KMS-11 (cell line): ENCODE measurements at regions not wholly inside any gene's neighbourhood (a gene's known extent, or its start where the extent isn't known, plus 50 kb on each side); places are given as distances from the start of the nearest gene placed in this dataset.

Experiments used
- H2AFZ ChIP-seq: fragments of 200-600 bp; sonication (generic); 2 replicates; pipeline ENCODE4 v1.6.1; 2016; ENCODE audit warnings: antibody characterized with exemption, mixed run types, low read depth
- H3K27ac ChIP-seq: fragments of 200-600 bp; sonication (generic); 2 replicates; pipeline ENCODE4 v1.6.1; 2016; ENCODE audit warnings: mild to moderate bottlenecking, mixed run types
- H3K27me3 ChIP-seq: fragments of 200-600 bp; sonication (generic); 2 replicates; pipeline ENCODE4 v1.6.1; 2017; ENCODE audit warnings: mild to moderate bottlenecking, low read depth, mixed run types, moderate library complexity; ENCODE audit not compliant: insufficient read depth
- H3K36me3 ChIP-seq: fragments of 200-600 bp; sonication (generic); 2 replicates; pipeline ENCODE4 v1.6.1; 2017; ENCODE audit warnings: mild to moderate bottlenecking, mixed run types; ENCODE audit not compliant: insufficient read depth
- H3K4me1 ChIP-seq: fragments of 200-600 bp; sonication (generic); 2 replicates; pipeline ENCODE4 v1.6.1; 2016; ENCODE audit warnings: mild to moderate bottlenecking, low read depth, mixed run types; ENCODE audit not compliant: poor library complexity, severe bottlenecking
- H3K4me2 ChIP-seq: fragments of 200-600 bp; sonication (generic); 2 replicates; pipeline ENCODE4 v1.7.0; 2016; ENCODE audit warnings: mild to moderate bottlenecking, mixed run types
- H3K4me3 ChIP-seq: fragments of 200-600 bp; sonication (generic); IDR thresholded peaks from 2 replicates; pipeline ENCODE4 v1.6.1; 2017; ENCODE audit warnings: low read depth, low read length, mixed read lengths; ENCODE audit not compliant: insufficient read depth
- H3K79me2 ChIP-seq: fragments of 200-600 bp; sonication (generic); 2 replicates; pipeline ENCODE4 v1.6.1; 2016; ENCODE audit warnings: low read depth, mixed run types; ENCODE audit not compliant: insufficient read depth
- H3K9ac ChIP-seq: fragments of 200-600 bp; sonication (generic); 2 replicates; pipeline ENCODE4 v1.6.1; 2016; ENCODE audit warnings: mild to moderate bottlenecking, mixed run types
- H4K20me1 ChIP-seq: fragments of 200-600 bp; sonication (generic); 2 replicates; pipeline ENCODE4 v1.6.1; 2016; ENCODE audit warnings: mild to moderate bottlenecking, mixed run types; ENCODE audit not compliant: insufficient read depth
- TF ChIP-seq, protein P1 (sequence below): fragments of 200-600 bp; sonication (generic); conservative IDR thresholded peaks from 2 replicates; pipeline ENCODE4 v1.6.1; 2017; ENCODE audit warnings: low read depth, mild to moderate bottlenecking, antibody characterized with exemption, low read length, moderate library complexity, mixed read lengths

DNA sequence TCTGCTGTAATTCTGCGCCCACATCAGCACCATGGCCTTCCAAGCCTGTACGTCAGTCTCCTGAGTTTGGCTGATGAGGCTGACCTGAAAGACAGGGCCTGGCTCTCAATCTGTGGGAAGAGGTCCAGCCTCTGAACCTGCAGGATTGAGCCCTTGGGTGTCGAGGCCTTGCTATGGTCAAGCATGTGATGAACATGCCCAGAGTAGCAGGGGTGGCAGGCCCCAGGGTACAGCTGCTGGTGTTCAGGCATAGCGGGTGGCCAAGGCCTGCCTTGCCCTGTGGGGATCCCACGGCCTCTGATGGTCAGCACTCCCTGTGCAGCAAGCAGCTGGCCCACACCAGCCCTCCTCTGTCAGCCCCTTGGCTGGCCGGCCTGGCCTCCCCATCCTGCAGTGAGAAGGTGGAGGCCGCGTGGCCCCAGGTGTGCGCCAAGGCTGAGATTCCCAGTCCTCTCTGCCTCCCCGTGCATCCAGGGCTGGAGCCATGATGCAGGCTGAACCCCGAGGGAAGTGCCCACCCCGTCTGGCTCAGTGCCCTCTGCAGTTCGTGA is 298.4 kb downstream of the NDUFA10 start:
- TF ChIP-seq, protein P1, sequence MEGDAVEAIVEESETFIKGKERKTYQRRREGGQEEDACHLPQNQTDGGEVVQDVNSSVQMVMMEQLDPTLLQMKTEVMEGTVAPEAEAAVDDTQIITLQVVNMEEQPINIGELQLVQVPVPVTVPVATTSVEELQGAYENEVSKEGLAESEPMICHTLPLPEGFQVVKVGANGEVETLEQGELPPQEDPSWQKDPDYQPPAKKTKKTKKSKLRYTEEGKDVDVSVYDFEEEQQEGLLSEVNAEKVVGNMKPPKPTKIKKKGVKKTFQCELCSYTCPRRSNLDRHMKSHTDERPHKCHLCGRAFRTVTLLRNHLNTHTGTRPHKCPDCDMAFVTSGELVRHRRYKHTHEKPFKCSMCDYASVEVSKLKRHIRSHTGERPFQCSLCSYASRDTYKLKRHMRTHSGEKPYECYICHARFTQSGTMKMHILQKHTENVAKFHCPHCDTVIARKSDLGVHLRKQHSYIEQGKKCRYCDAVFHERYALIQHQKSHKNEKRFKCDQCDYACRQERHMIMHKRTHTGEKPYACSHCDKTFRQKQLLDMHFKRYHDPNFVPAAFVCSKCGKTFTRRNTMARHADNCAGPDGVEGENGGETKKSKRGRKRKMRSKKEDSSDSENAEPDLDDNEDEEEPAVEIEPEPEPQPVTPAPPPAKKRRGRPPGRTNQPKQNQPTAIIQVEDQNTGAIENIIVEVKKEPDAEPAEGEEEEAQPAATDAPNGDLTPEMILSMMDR = no peak
- H3K4me2 ChIP-seq = no peak overlapping the region
- H2AFZ ChIP-seq = no peak overlapping the region
- peaks cover 5% of the 10 kb centered on the region; the same call in 1 of the 2 replicates for H3K27me3 ChIP-seq
- H3K27ac ChIP-seq = no peak overlapping the region
- no peak overlapping the region for H3K9ac ChIP-seq
- no peaks in the 10 kb centered on the region for H3K79me2 ChIP-seq
- H3K4me3 ChIP-seq = no peak overlapping the region
- H3K4me1 ChIP-seq = no peaks in the 10 kb centered on the region
- no peaks in the 10 kb centered on the region for H3K36me3 ChIP-seq
- no peaks in the 10 kb centered on the region for H4K20me1 ChIP-seq

DNA sequence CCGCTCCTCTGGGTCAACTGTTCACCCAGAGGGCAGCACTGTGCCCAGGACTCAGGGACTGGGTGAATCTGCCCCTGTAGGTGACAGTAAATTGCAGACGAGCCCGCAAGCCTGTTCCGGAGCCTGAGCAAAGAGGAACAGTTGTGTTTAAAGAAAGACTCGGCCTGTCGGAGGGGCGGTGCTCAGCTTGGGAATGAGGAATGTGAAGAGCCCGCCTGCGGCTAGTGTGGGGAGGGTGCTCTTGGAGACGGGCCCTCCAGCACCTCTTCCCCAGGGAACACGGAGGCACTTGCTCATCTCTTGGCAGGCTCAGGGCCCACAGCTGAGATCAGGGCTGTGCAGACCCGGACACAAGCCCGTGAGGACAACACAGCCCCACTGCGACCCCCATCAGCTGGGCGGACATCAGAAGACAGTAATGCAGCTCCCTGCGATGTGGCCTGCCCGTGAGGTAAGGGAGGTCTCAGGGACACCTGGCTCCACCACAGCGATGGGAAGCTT is 299.0 kb downstream of the NDUFA10 start:
- H2AFZ ChIP-seq = no peak overlapping the region
- no peaks in the 10 kb centered on the region for H3K4me1 ChIP-seq
- H3K36me3 ChIP-seq = no peaks in the 10 kb centered on the region
- H3K79me2 ChIP-seq = no peaks in the 10 kb centered on the region
- H3K27me3 ChIP-seq = peaks cover 5% of the 10 kb centered on the region; the same call in 1 of the 2 replicates
- no peak overlapping the region for H3K4me3 ChIP-seq
- no peaks in the 10 kb centered on the region for H4K20me1 ChIP-seq
- no peak overlapping the region for H3K4me2 ChIP-seq
- TF ChIP-seq, protein P1 = no peak
- H3K27ac ChIP-seq = no peak overlapping the region
- H3K9ac ChIP-seq = no peak overlapping the region

DNA sequence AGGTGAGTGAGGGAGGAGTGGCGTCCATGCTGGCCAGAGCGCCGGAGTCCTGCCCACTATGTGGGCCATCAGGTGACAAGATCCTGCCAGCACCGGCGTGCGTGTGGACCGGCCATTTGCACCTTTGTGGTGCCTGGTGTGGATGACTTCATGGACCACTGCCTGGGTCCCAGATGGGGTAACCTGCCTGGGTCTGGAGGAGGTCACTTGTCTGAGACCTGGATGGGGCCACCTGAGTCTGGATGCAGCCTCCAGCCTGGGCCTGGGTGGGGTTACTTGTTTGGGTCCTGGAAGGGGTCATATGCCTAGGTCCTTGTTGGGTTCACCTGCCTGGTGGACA is 299.6 kb downstream of the NDUFA10 start:
- no peak overlapping the region for H3K4me2 ChIP-seq
- no peaks in the 10 kb centered on the region for H3K79me2 ChIP-seq
- H3K4me1 ChIP-seq = no peaks in the 10 kb centered on the region
- H3K4me3 ChIP-seq = no peak overlapping the region
- no peak overlapping the region for H2AFZ ChIP-seq
- no peaks in the 10 kb centered on the region for H3K36me3 ChIP-seq
- no peaks in the 10 kb centered on the region for H4K20me1 ChIP-seq
- H3K9ac ChIP-seq = no peak overlapping the region
- peaks cover 5% of the 10 kb centered on the region; the same call in 1 of the 2 replicates for H3K27me3 ChIP-seq
- TF ChIP-seq, protein P1 = no peak
- no peak overlapping the region for H3K27ac ChIP-seq

DNA sequence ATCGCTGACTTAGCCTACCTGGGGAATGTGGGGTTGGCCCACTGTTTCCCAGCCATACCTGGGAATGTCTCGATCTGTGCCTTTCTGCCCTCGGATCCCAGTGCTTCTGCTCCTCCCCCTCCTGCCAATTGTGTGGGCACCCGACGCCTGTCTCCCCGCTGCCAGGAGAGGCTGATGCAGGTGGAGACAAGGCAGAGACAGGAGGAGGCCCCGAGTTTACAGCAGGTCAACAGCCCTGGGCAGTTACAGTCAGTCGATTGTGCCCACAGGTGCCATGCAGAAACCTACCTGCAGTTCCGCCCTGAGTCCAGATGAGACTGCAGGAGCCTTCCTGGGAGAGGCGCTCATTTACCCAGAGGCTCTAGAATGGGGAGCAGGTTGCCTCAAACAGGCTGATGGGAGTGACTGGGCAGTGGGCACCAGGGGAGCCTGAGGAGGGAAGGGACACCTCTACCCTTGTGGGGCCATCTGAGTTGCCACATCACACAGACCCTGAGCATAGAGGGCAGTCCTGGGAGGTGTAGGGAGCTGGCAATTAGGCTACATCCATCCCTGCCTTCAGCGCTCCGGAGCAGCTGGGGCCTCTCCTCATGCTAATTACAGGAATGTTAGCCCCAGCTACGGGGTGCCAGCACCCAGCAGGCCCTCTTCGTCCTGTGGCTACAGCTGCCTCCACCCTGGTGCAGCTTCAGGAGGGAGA is 300.1 kb downstream of the NDUFA10 start:
- H2AFZ ChIP-seq = no peak overlapping the region
- H3K4me1 ChIP-seq = no peaks in the 10 kb centered on the region
- H3K4me2 ChIP-seq = no peak overlapping the region
- TF ChIP-seq, protein P1 = no peak
- H3K27me3 ChIP-seq = peaks cover 4% of the 10 kb centered on the region; the same call in 1 of the 2 replicates
- H3K36me3 ChIP-seq = no peaks in the 10 kb centered on the region
- no peak overlapping the region for H3K27ac ChIP-seq
- H3K79me2 ChIP-seq = no peaks in the 10 kb centered on the region
- H3K9ac ChIP-seq = no peak overlapping the region
- H3K4me3 ChIP-seq = no peak overlapping the region
- no peaks in the 10 kb centered on the region for H4K20me1 ChIP-seq
